GM21360 (cell line): ENCODE measurements at regions not wholly inside any gene's neighbourhood (a gene's known extent, or its start where the extent isn't known, plus 50 kb on each side); places are given as distances from the start of the nearest gene placed in this dataset.
"Not testable (repeated sequence)": the region's sequence is repeated elsewhere in the genome, so short reads cannot be mapped to it uniquely, and the experiment has no call there.

Experiments used
- ATAC-seq: cut with Tn5 transposase; IDR thresholded peaks from one replicate; pipeline ENCODE4 v1.9.1; 2021; ENCODE audit warnings: mild to moderate bottlenecking, moderate library complexity; ENCODE audit not compliant: unreplicated experiment

DNA sequence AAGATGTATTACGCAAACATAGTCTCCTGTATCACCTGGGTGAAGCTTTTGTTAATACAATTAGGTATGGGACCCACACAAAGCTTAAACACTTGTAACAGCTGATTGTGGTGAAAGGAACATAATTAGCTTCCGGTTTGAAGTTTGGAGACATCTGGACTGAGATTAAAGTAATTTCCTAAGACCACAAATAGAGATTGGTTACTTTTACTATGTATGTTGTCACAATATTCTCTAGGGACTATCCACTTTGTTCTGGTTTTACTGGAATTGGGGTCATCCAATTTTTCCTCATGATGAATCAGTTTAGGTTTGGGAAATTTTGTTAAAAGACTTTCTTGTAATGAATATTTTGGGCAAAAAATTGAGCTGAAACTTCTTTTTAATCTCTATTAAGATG is 71.8 kb upstream of the SAMSN1 start:
- no peak for ATAC-seq

DNA sequence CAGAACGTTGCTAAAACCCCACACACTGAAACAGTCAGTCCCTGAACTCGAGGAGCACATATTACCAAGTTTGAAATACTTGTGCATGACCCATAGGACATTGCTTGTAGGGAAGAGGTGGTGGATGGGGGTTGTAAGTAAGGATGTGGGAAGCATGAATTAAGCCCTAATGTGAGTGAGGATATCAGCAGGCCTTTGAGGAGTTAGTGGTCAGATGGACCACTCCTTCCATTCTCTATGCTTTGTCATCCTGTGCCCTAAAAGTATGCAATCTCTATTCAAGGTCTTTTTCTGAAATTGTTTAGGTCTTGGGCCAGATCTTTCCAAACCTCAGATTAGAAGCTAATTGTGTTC is 70.9 kb upstream of the SAMSN1 start:
- no peak for ATAC-seq

DNA sequence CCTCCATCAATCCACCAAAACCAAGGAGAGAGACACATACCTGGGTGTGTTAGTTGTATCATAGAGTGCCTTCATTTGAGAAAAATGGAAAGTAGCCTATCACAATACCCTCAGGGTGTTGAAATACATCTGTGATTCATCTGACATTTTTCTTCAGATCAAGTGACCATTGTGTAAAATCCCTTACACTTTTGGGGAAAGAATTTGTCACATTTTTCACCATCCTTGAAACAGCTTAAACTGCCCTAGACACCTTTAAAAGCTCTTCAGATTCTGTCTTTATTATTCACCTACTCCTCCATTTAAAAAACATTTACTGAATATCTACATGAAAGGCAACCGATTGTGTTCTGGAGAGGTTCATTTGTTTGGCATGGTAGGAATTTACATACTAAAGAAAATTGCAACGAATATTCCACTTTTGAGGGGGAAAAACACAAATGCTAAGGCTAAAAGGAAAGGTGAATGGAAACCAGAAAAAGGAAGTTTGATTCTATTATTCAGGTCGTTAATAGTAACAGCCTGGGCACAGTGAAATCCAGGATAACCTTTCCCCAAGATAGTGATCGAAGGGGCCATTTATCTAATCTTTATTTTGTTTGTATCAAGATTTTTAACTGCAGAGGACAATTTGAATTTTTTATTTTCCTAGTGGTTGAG is 70.4 kb upstream of the SAMSN1 start:
- no peak for ATAC-seq

DNA sequence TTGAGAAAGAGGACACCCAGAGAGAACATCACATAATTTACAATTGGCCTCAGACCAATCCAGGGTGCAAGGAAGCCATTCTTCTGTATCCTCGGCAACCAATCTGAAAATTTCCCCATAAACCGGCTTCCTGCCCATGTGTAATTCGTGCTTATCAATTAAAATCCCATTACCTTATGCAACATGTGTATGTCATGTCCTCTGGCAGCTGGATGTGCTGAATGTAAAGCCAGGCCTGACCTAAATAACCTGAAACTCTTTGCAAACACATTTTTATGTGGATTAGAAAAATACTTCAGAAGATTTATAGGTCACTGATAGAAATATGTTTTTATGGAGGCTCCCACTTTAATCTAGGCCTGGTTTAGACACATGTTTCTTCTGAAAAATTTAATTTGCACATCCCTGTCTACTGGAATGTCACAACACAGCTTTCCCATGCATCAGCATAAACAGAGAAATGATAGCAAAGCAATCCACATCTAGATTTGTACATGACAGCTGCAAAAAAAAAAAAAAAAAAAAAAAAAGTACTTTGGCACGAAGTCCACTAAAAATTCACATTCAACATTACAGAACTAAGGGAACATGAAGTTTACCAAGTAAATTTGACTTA is 69.4 kb upstream of the SAMSN1 start:
- ATAC-seq, result no peak

DNA sequence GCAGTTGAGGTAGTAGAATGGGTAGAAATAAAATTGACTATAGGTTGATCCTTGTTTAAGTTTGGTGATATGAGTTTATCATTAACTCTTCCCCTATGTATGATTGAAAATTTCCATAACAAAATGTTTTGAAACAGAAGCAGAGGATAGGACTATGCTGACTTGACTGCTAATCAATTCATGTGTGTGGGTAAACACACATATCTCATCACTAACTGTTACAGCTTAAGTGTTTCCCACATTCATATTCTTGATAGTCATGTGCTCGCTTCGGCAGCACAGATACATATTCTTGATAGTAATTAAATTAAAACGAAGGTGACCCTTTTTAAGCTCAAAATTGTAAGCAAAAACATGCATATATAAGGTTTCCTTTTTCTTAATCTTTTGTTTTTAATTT is 68.2 kb upstream of the SAMSN1 start:
- ATAC-seq, result no peak

DNA sequence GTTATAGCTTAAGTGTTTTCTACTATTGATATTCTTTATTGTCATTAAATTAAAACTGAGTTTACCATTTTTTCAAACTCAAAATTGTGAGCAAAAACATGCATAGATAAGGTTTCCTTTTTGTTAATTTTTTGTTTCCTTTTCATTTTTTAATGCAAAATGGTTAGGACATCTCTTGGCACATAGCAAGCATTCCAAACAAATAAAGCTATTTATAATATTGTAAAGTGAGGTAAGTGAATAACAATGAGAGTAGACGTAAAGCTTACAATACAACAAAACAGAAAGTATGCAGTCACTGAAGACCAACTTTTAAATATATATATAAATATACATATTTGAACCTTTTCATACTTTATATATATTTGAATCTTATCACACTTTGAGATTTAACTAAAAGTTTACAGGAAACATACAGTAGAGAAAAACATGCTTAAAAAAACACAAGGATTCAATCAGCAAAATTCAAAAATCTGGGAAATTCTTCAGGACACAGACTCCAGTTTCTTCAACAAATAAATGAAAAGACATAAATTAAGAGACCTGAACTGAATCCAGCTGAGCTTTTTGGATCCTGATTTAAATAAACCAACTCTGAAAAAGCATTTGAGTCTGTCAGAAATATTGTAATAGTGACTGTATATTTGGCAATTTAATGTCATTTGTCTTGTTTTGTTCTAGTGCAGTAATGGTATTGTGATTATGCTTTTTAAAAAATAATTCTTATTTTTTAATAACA is 67.5 kb upstream of the SAMSN1 start:
- ATAC-seq, result no peak

DNA sequence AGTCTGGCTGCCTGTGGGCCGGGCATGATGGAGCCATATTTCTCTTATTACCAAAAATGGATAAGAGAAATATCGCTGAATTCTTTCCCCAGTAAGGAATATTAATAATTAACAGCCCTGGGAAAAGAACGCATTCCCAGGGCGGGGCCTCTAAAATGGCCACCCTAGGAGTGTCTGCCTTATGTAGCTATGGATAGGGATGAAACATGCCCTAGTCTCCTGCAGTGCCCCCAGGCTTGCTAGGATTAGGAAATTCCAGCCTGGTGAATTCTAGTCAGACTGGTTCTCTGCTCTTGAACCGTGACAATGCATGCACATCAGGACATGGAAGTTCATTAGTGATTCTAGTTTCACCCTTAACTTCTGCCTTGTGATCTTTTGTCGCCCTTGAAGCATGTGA is 64.0 kb upstream of the SAMSN1 start:
- not testable (repeated sequence) for ATAC-seq

DNA sequence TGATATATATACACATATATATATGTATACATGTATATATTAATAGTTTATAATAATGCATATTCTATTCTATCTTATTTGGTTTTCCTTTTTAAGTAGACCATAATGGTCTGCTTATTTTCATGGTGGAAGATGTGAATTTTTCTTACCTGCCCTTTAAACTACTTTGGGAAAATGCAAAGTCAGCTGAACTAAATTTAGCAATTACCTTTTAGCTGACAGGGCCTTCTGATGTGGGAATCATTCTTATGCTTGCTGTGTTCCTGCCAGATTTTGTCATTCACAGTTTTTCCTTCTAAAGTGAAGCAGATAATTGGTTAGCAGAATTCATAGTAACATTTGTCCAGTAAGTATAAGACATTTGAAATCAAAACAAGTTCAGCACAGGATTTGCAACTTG is 63.2 kb upstream of the SAMSN1 start:
- ATAC-seq, result no peak

DNA sequence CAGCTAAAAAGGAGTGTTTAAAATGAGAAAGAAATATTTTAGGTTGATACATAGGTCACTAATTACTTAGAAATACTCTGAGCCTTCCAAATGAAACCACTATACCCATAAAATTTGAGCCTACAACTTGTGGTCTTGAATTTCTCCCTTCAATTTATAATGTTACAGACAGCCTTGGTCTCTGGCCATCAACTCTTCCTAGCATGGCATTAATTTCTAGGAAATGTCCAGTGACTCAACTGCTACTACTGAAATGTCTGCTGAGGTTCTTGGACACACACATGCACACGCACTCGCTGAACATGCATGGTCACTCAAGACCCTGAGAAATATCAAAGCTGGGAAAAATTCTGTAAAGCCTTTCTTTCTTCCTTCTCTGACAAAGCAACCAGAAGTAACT is 61.1 kb upstream of the SAMSN1 start:
- ATAC-seq, result no peak

DNA sequence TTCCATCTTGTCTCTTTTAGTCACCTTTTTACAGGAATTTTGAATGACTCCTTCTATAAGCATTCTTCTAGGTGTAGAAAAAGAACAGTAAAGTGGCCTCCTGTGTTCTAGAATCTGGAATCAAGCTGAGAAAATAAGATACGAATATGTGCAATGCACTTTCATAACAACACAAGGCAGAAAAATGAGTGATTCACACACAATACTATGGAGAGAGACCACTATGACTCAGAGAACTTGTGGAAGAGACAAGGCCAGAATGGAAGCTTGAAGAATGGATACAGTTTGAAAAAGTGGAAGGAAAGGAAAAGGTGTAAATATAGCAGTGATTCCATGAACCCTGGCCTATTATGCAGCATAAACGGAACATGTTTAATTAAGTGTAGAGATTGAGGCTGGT is 57.1 kb upstream of the SAMSN1 start:
- ATAC-seq, result no peak

DNA sequence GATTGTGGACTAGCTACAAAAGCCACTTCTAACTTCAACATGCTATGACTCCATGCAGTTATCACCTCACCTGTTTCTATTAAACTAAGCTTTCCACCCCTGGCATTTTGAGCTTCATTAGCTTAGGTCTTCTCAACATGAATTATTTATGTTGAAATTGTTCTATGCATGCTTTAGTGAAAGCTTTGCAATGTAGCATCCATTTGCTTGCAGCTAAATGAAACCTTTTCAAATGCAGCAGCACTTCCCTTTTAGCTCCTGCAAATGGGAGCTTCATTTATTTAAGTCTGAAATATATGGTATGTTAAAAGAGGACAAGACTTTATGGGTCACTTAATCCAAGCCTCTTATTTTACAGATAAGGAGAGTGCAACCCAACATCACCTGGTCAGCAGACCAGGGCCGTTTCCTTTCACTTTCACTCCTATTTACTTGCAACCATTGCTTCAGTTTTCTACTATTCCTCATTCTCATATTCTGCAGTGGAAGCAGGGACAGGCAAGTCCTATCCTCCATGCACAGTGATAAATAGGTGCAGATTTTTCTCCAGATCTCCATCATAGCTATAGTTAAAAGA is 56.4 kb upstream of the SAMSN1 start:
- ATAC-seq, result peak; percentile 59

DNA sequence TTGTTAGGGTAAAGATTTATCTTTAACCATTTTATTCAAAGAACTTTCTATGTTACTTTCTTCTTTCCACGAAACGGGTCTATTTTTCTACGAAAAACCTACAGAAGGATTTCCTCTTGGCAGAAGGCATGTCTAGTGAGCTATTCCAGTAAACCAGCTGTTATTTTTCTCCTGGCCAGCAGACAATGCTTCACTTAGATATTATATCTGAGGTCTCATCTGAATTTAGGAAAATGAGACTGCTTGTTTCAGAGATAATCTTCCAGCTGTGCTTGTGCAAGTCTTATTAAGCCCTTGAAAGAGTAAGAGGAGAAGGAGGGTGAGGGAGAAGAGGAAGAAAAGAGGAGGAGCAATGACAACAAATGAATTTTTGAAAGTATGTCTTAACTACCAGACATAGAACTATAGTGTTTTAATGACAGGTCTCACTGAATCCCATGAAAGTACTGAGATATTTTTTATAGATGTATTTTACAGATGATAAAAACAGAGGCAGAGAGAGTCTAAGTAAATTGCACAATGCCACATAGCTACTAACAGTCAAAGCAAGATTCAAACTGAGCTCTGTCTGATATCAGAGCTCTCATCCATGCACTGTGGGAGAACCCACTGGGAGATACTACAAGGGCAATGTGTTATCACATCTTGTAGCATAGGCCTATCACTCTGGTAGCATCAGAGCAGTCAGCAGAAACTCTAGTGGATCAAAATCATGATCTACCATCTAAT is 54.6 kb upstream of the SAMSN1 start:
- no peak for ATAC-seq

DNA sequence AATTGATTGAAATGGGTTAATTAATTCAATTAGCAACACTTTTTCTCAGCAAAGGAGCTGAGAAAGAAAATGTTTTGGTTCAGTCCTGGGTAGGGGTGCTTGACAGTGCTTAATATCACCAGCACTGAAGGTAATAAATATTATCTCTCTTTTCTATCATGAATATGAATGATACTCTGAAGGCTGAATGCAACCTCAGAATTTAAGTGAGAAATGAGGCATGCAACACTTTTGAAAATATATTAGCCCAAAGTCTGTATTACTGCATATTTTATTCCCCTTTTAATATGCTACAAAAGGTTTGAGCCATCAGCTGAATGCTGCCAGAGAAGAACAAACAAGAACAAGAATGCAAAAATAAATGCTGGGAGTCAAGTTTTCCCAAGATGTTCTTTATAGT is 52.0 kb upstream of the SAMSN1 start:
- no peak for ATAC-seq
